K562 (cell line): ENCODE measurements at regions not wholly inside any gene's neighbourhood (a gene's known extent, or its start where the extent isn't known, plus 50 kb on each side); places are given as distances from the start of the nearest gene placed in this dataset.

Experiments
- ATAC-seq: fragments of 200-7000 bp; cut with Tn5 transposase; 3 replicates; pipeline ENCODE4 v1.9.1; 2020; ENCODE audit warnings: moderate library complexity
- BruUV-seq: library from RNA; stranded (reverse); fragments of 400-500 nt; replicated peaks from 2 replicates; lab custom pipeline; 2021; lab: Mats Ljungman, UMichigan
- CTCF ChIA-PET: fragments of 300-600 bp; formaldehyde crosslinking; extraction: SDS; loops from one replicate; lab custom pipeline; 2021; ENCODE audit warnings: low intra/inter-chr PET ratio; lab: Yijun Ruan, JAX
- POLR2A ChIA-PET: fragments of 300-600, 350-650 bp; sonication (Branson Sonifier 250); formaldehyde crosslinking; extraction: SDS; loops from one replicate; lab custom pipeline; 2021; ENCODE audit warnings: antibody characterized with exemption, inconsistent platforms; lab: Yijun Ruan, JAX
- DNase-seq, 4 experiments: peaks; one replicate each; pipeline versions ENCODE4 v3.0.0 to v3.0.0-alpha.2; 2011 to 2018; ENCODE audit warnings: low spot score in 3 of 4, mixed read lengths in 3 of 4; ENCODE audit errors: extremely low read depth in 1 of 4
- FAIRE-seq: peaks from 2 replicates; lab custom pipeline; 2011; peaks lifted over from hg19 to GRCh38; lab: Jason Lieb, UNC
- H2AFZ ChIP-seq: 2 replicates; pipeline ENCODE4 v1.6.0; 2011; ENCODE audit warnings: low read depth, low read length, control low read depth, inconsistent platforms
- H3K27ac ChIP-seq: fragments of 200-600 bp; 3 replicates; pipeline ENCODE4 v1.8.0; 2011; ENCODE audit warnings: low read depth, mild to moderate bottlenecking, control low read depth, inconsistent platforms, low read length, moderate library complexity, mixed read lengths; ENCODE audit errors: extremely low read depth
- H3K27me3 ChIP-seq, 2 experiments: fragments of 300-600 bp in 1 of 2; 2 replicates in 1 of 2; 3 replicates in 1 of 2; pipeline versions ENCODE4 v1.6.0 to v1.8.0; 2011; ENCODE audit warnings: inconsistent platforms in 2 of 2, low read length in 2 of 2, mild to moderate bottlenecking in 1 of 2, mixed read lengths in 1 of 2, moderate library complexity in 1 of 2; ENCODE audit not compliant: control insufficient read depth in 2 of 2, insufficient read depth in 2 of 2
- H3K36me3 ChIP-seq: fragments of 300-600 bp; 3 replicates; pipeline ENCODE4 v1.8.0; 2011; ENCODE audit warnings: mild to moderate bottlenecking, low read length, inconsistent platforms; ENCODE audit not compliant: control insufficient read depth, insufficient read depth
- H3K4me1 ChIP-seq, 2 experiments: fragments of 200-600 bp in 1 of 2; replicated peaks in 1 of 2; 2 replicates in 1 of 2; 3 replicates in 1 of 2; pipeline versions ENCODE4 v1.5.1 to v1.8.0; 2011; ENCODE audit warnings: inconsistent platforms in 2 of 2, low read length in 2 of 2, mild to moderate bottlenecking in 1 of 2, mixed read lengths in 1 of 2, moderate library complexity in 1 of 2; ENCODE audit not compliant: control insufficient read depth in 2 of 2, insufficient read depth in 2 of 2
- H3K4me2 ChIP-seq: 2 replicates; pipeline ENCODE4 v1.6.1; 2011; ENCODE audit warnings: low read length, control low read depth, inconsistent platforms, mixed read lengths; ENCODE audit not compliant: insufficient read depth
- H3K4me3 ChIP-seq: fragments of 200-600 bp; sonication (generic), shearing (Covaris generic); 2 replicates; pipeline ENCODE4 v1.5.1; 2016; ENCODE audit warnings: control low read depth, inconsistent platforms
- H3K79me2 ChIP-seq: fragments of 200-600 bp; 3 replicates; pipeline ENCODE4 v1.8.0; 2011; ENCODE audit warnings: low read length, inconsistent platforms; ENCODE audit not compliant: control insufficient read depth, insufficient read depth
- H3K9ac ChIP-seq, 2 experiments: 2 replicates each; pipeline versions ENCODE4 v1.6.0 to v1.6.1; 2011; ENCODE audit warnings: low read depth in 2 of 2, low read length in 2 of 2, control low read depth in 1 of 2, inconsistent platforms in 1 of 2, mild to moderate bottlenecking in 1 of 2, mixed read lengths in 1 of 2; ENCODE audit not compliant: insufficient read depth in 1 of 2
- H3K9me1 ChIP-seq: one replicate; pipeline ENCODE4 v1.6.0; 2011; ENCODE audit warnings: inconsistent platforms, mild to moderate bottlenecking, low read length, moderate library complexity; ENCODE audit not compliant: control insufficient read depth, insufficient read depth
- H3K9me3 ChIP-seq: replicated peaks from 2 replicates; pipeline ENCODE4 v1.5.1; 2011; ENCODE audit warnings: low read depth, low read length, inconsistent platforms; ENCODE audit not compliant: control insufficient read depth, insufficient read depth
- H4K20me1 ChIP-seq: replicated peaks from 2 replicates; pipeline ENCODE4 v1.6.1; 2011; ENCODE audit warnings: low read length, inconsistent platforms, mixed read lengths; ENCODE audit not compliant: control insufficient read depth, insufficient read depth
- HDGF ChIP-seq: fragments of 450-650 bp; IDR thresholded peaks from 2 replicates; pipeline ENCODE4 v1.6.1; 2016
- RBM22 ChIP-seq: fragments of 200-400 bp; formaldehyde crosslinking; IDR thresholded peaks from 2 replicates; pipeline ENCODE4 v1.6.1; 2018; ENCODE audit warnings: low read length, low read depth; ENCODE audit not compliant: poor library complexity, severe bottlenecking
- WGBS: fragments of 100-300 bp; shearing (Covaris generic); methylation state at CpG from one replicate; pipeline ENCODE4 v1.1.6; 2016; ENCODE audit warnings: low coverage, mixed read lengths; ENCODE audit not compliant: insufficient coverage; ENCODE audit errors: missing lambda C conversion rate; 5-methylcytosine and 5-hydroxymethylcytosine counted together
- in situ Hi-C: fragments of 300-500 bp; cut with MboI; formaldehyde crosslinking; loops from 4 replicates; pipeline ENCODE4 v1.15.0; 2018; ENCODE audit warnings: inconsistent platforms, mixed read lengths
- intact Hi-C: fragments of 100-400 bp; cut with micrococcal nuclease; formaldehyde crosslinking; loops from 2 replicates; pipeline ENCODE4 v1.14.2; 2022
- TF ChIP-seq, protein P1 (sequence below): IDR thresholded peaks from 2 replicates; pipeline ENCODE4 v1.6.1; 2012; ENCODE audit warnings: low read depth, low read length, improper control_type of control experiment, borderline replicate concordance
- TF ChIP-seq, protein P2 (sequence below): IDR thresholded peaks from 3 replicates; pipeline ENCODE4 v1.6.1; 2011; ENCODE audit warnings: borderline replicate concordance, mild to moderate bottlenecking; ENCODE audit not compliant: insufficient read length, insufficient read depth
- TF ChIP-seq, protein P3 (sequence below), 3 experiments: IDR thresholded peaks in 2 of 3; conservative IDR thresholded peaks in 1 of 3; 2 replicates each; pipeline ENCODE4 v1.5.1; 2011 to 2012; ENCODE audit warnings: low read length in 3 of 3, mild to moderate bottlenecking in 3 of 3, control low read depth in 2 of 3, improper control_type of control experiment in 1 of 3, inconsistent platforms in 1 of 3, low read depth in 1 of 3, mixed read lengths in 1 of 3, moderate library complexity in 1 of 3; ENCODE audit not compliant: insufficient read depth in 2 of 3

DNA sequence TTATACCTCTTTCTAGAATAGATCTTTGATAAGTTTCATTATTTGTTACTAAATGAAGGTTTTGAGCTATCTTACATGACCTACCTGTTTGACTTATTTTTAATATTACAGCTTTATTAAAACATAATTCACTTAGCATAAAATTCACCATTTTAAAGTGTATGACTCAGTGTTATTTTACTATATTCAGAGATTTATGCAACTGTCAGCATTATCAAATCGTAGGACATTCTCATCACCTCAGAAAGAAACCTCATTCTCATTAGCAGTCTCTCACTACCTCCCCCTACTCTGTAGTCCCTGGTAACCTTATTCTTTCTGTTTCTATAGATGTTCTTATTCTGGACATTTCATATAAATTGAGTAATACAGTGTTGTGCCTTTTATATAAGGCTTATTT is 207.9 kb upstream of the FOXP2 start (continued):
- TF ChIP-seq, protein P1, sequence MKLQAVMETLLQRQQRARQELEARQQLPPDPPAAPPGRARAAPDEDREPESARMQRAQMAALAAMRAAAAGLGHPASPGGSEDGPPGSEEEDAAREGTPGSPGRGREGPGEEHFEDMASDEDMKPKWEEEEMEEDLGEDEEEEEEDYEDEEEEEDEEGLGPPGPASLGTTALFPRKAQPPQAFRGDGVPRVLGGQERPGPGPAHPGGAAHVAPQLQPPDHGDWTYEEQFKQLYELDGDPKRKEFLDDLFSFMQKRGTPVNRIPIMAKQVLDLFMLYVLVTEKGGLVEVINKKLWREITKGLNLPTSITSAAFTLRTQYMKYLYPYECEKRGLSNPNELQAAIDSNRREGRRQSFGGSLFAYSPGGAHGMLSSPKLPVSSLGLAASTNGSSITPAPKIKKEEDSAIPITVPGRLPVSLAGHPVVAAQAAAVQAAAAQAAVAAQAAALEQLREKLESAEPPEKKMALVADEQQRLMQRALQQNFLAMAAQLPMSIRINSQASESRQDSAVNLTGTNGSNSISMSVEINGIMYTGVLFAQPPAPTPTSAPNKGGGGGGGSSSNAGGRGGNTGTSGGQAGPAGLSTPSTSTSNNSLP = no peak
- no peak for TF ChIP-seq RBM22

DNA sequence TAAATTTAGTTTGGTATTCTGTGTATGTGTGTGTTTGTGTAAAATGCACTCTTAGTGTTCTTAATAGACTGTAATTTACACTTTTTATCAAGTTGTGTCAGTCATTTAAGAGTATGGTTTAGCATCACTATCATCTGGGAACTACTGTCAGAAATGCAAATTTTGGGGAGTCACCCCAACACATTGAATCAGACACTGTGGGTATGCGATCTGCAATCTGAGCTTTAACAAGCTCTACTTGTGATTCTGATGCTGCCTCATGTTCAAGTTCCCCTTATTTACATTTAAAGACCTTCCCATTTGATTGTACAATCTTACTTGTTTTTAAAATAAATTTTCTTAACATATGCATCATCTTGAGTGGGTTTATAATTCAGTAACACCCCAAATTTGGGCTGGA is 218.1 kb upstream of the FOXP2 start:
- Histone ChIP-seq H3K4me3 (no peak overlapping the region), H4K20me1 (no peaks in the 10 kb centered on the region), H3K27me3 (no peaks in the 10 kb centered on the region), H3K27ac (no peak overlapping the region), H3K9ac (no peak overlapping the region), H3K36me3 (no peaks in the 10 kb centered on the region), H3K9me3 (no peaks in the 10 kb centered on the region; the same call in 1 of the 2 replicates), H3K4me1 (no peaks in the 10 kb centered on the region), H2AFZ (no peak overlapping the region), H3K79me2 (no peaks in the 10 kb centered on the region), H3K4me2 (no peak overlapping the region), H3K9me1 (no peaks in the 10 kb centered on the region)
- no peak for ATAC-seq
- TF ChIP-seq, protein P2, sequence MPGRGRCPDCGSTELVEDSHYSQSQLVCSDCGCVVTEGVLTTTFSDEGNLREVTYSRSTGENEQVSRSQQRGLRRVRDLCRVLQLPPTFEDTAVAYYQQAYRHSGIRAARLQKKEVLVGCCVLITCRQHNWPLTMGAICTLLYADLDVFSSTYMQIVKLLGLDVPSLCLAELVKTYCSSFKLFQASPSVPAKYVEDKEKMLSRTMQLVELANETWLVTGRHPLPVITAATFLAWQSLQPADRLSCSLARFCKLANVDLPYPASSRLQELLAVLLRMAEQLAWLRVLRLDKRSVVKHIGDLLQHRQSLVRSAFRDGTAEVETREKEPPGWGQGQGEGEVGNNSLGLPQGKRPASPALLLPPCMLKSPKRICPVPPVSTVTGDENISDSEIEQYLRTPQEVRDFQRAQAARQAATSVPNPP = no peak
- no peak for TF ChIP-seq HDGF
- TF ChIP-seq, protein P3, sequence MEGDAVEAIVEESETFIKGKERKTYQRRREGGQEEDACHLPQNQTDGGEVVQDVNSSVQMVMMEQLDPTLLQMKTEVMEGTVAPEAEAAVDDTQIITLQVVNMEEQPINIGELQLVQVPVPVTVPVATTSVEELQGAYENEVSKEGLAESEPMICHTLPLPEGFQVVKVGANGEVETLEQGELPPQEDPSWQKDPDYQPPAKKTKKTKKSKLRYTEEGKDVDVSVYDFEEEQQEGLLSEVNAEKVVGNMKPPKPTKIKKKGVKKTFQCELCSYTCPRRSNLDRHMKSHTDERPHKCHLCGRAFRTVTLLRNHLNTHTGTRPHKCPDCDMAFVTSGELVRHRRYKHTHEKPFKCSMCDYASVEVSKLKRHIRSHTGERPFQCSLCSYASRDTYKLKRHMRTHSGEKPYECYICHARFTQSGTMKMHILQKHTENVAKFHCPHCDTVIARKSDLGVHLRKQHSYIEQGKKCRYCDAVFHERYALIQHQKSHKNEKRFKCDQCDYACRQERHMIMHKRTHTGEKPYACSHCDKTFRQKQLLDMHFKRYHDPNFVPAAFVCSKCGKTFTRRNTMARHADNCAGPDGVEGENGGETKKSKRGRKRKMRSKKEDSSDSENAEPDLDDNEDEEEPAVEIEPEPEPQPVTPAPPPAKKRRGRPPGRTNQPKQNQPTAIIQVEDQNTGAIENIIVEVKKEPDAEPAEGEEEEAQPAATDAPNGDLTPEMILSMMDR (IDR thresholded peaks at IDR 0.05 in 2 of 3, conservative IDR thresholded peaks at IDR 0.05 in 1 of 3; ENCODE audit: insufficient read depth in 2 of 3, low read depth in 1 of 3, low read length in 3 of 3) = no peak
- BruUV-seq = no TSS peak
- in situ Hi-C loops (no loop called here), intact Hi-C loops (no loop called here)
- DNase-seq = no peak
- ChIA-PET POLR2A (interaction anchor here (0.6 kb wide), 1 partner anchor 9 kb away, joined by 3 read pairs; no protein-coding TSS in a partner anchor), CTCF (no interaction called here)
- FAIRE-seq = no peak
- 0% methylated on average over 1 of the region's 1 CpG for WGBS
